CMK (cell line): ENCODE measurements at regions not wholly inside any gene's neighbourhood (a gene's known extent, or its start where the extent isn't known, plus 50 kb on each side); places are given as distances from the start of the nearest gene placed in this dataset.

ENCODE experiments used
- DNase-seq: peaks from one replicate; pipeline ENCODE4 v3.0.0-alpha.2; 2010; ENCODE audit warnings: low read depth

GRCh38 chr7:32428546-32428945 lies 61.6 kb downstream of the LSM5 start:
- DNase-seq, result no peak

DNA sequence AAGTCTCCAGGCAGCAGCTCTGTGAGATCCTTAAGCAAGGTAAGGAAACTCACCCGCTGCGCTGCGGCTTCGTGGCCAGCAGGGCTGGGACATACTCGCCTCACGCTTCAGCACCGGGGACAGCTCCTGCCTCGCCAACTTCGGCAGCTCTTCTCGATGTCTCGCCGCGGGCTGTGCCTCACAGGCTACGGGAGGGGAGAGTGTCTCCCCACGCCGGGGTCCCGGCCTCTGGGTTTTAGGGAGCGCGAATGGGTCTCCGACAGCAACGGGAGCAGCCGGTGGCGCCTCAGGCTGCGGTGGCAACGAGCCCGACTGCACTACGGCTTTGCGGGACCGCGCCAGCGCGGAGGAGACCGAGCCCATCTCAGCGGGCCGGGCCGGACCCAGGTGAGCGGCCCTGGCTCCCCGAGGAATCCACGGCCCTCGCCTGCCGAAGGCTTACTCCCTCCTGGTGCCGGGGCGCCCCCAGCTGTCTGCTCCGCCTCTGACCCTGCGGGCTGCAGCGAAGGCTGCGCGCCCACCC lies 62.4 kb downstream of the LSM5 start:
- peak; percentile 7 for DNase-seq

DNA sequence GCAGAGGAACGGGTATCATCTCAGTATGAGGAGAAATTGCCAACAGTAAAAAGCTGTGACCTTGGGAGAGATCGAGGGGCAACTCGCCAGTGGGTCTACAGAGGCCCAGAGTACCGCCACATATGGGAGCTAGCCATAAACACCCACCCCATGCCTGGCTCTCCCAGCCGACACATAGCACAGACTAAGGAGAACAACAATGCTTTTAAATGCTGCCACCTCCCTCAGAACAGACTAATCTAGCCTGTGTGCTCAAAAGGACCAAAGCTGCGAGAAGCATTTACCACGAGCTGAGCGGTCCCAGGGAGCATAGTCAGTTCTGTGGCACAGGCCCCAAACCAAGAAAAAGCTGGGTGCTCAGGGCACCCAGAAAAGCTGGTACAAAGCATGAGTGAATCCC lies 73.3 kb downstream of the LSM5 start:
- no peak for DNase-seq

- no peak for DNase-seq
These were observed 74.2 kb downstream of the LSM5 start for GRCh38 chr7:32415936-32416335.

- DNase-seq, result no peak
These were observed 74.7 kb downstream of the LSM5 start for GRCh38 chr7:32415519-32415918.

GRCh38 chr7:32412471-32412870 lies 77.7 kb downstream of the LSM5 start:
- DNase-seq, result no peak

DNA sequence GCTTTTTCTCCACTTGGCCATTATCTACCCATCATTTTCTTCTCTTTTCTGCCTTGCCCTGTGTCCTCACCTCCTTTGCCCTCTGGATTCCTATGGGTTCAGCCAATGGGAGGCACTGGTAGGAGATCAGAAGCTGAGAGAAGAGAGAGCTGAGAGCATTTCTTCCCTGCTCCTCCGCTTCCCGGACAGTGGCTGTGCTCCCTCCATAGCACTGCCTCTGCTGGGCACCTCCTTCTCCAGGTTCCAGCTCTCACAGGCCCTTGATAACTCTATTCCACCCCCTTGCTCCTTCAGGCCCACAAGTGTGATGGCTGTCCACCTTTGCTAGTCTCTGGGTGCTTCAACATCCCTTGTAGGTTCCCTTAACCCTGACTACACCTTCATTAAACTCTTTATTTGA lies 79.6 kb downstream of the LSM5 start:
- no peak for DNase-seq

GRCh38 chr7:32406386-32406785 lies 83.8 kb downstream of the LSM5 start:
- DNase-seq, result no peak

DNA sequence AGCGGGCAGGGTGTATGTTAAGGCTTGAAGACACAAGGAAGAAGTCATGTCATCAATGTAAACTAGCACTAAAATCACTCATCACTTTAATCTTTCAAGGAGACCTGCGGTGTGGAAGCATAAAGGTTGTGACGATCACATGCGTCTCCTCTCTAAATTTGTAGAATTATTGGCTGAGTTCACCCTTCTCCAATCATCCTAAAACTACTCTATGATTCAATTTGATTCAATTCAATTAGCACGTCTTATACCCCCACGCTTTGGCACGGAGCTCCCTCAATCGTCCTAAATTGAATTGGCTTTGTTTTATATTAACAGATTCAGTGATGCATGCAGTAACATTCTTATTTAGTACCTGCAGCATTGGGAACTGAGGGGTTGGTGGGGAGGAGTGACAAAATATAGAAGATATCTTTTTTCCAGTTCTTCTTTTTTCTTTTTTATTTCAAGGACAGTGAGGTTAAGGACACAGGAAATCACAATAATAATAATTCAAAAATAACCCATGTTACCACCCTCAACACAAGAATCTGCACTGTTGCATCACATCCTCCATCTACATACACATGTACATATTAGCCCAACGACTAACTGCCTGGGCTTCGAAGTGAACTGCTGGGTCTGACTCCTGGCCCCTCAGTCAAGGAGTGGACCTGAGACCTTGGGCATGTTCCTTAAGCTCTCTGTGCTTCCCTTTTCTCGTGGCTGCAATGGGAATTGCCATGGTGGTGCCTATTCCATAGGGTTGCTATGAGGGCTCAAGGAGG lies 86.5 kb downstream of the LSM5 start:
- no peak for DNase-seq

DNA sequence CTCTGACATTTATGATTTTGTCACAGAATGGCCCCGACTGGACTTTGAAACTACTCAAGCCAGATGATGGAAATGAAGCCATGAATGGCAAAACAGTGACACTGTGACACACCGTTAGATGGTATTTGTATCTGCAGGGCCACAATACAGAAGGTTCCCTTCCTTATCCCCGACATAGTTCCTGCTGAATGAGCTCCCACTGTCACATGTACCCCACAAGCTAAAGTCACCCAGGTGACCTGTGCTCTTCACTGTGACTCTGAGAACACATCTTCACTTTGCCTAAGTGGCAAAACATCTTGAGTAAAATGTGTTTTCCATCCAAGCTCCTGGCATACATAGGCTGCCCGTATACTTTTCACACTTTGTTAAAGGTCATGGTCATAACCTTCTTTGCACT lies 89.5 kb downstream of the LSM5 start:
- no peak for DNase-seq

DNA sequence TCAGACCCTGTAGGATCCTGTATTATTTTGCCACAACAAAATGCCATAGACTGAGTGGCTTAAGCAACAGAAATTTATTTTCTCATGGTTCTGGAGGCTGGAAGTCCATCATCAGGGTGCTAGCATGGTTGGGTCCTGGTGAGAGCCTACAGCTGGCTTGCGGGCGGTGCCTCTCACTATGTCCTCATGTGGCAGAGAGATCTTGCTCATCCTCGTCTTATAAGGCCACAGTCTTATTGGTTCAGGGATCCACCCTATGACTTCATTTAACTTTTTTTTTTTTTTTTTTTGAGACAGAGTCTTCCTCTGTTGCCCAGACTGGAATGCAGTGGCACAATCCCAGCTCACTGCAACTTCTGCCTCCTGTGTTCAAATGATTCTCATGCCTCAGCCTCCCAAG lies 90.9 kb downstream of the LSM5 start:
- DNase-seq, result no peak

DNA sequence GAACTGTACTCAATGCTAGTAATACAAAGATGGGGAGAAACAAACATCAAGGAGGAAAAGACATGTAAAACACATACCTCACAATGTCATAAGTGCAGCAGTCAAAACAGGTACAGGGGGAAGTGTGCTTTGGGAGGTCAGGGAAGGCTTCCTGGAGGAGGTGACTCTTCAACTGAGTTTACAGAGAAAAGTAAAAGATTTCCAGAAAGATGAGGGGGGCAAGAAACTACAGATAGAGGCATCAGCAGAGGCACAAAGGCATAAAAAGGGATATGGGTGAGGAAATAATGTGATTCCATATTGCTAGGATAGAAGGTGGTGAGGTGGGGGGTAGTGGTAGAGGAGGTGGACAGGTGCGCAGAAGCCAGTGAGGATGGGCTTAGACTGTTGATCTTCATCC lies 95.0 kb downstream of the LSM5 start:
- no peak for DNase-seq

DNA sequence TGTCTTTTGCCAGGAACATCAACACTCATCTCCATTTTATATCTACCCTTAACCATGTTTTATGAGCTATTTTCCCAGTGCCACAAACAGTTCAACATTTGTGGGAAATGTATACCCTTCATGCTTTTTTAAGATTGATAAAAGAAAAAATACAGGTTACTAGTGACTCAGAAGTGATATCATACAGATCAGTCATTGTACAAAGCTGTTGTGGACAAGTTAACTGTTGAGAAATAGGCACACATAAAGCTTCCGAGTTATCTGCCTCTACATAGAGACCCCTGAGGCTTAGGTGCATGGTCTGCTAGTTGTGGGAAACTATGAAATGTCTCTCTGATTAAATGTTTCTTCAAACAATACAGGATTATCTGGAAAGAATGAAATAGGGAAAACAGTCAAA lies 96.3 kb downstream of the LSM5 start:
- no peak for DNase-seq

DNA sequence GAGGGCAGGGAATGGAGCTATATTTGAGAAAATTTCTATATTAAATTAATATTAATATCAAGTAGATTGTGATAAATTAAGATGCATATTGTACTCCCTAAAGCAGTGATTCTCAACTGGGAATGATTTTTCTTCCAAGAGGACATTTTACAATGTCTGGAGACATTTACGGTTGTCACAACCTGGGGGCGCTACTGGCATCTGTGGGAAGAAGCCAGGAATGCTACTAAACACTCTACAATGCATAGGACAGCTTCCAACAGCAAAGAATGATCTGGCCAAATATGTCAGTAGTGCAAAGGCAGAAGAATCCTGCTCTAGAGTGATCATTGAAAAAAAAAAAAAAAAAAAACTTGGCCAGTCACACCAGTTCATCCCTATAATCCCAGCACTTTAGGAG lies 100.0 kb downstream of the LSM5 start:
- DNase-seq, result no peak

DNA sequence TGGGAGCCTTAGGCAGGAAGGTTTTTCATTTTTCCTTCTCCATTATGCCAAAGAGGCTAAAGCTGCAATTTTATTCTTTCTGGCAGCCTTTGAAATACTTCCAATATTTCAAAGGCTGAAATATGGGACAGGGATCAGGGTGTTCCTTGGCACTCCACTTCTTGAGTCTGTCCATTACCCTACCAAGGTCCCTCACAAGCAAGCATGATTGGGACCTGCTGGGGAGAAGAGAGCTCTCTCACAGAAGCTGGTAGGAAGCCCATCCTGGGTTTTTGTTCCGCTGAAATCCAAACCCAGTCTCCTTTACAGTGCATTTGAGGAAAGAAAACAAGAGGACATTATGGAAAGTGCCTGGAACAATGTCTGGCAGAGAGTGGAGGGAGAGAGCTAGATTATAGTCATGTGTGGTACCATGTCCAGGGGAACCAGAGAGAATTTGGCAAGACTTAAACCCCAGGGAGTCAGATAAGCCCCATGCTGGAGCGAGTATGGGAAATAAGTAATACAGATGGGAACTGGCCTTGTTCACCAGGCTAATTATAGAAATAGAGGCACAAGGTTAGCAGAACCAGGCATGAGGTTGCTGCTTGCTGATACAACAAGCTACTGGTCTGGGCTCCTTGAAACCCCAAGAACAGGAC lies 104.7 kb downstream of the LSM5 start:
- no peak for DNase-seq

GRCh38 chr7:32381024-32381601 lies 109.1 kb downstream of the LSM5 start:
- DNase-seq, result no peak

- DNase-seq, result no peak
These were observed 110.6 kb downstream of the LSM5 start for GRCh38 chr7:32379510-32380112.

- DNase-seq, result no peak
These were observed 111.2 kb downstream of the LSM5 start for GRCh38 chr7:32378988-32379387.

- no peak for DNase-seq
These were observed 125.6 kb downstream of the LSM5 start for GRCh38 chr7:32364581-32364980.

DNA sequence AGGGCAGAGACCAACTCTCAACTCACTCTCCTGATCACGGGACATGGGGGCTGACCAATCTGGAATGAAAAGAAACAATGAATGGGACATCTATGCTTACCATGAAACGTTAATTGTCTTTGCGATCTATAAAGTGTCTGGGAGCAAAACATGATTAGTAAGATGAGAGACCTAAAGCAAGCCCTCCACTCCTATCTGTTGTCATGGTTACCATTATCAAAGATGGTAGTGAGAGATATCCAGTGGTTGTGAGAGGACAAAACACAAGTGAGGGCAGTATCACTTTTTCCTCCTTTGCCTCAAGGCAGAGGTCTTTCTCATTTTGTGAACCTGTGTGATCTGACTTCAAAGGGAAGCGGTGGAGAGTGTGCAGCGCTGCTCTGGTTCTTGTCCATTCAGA lies 130.1 kb downstream of the LSM5 start:
- no peak for DNase-seq

DNA sequence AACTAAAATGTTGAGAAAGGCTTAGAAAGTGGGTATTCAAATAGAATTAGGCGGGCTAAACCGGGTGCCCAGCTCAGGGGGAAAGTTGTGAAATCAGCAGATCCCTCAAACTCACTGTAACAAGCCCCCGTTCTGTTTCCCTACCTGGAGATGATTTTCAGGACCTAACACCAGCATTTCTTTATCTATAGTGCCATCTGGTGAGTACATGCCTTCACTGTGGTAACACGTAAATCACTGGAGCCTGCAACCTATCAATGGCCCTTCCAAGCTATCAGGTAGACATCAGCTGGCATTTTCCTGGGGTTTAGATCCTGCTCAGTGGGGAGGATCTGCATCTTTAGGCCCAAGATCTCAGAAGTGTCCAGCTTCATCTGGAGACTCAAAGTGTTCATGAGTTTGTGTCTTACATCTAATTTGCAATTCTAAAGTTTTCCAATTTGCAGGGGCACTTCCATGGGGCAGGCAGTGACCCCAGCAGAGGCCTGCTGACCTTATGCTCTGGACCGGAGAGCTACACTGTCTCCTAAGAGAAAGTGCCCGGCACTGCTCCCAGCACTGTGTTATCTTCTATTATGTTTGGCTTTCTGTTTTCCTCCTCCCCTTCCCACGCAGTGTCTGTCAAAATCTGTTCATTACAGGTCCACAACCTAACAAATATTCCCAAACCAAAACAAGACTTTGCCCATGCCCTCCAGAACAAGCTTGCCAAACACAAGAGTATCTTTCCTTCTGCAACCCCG lies 132.5 kb downstream of the LSM5 start:
- DNase-seq, result no peak

DNA sequence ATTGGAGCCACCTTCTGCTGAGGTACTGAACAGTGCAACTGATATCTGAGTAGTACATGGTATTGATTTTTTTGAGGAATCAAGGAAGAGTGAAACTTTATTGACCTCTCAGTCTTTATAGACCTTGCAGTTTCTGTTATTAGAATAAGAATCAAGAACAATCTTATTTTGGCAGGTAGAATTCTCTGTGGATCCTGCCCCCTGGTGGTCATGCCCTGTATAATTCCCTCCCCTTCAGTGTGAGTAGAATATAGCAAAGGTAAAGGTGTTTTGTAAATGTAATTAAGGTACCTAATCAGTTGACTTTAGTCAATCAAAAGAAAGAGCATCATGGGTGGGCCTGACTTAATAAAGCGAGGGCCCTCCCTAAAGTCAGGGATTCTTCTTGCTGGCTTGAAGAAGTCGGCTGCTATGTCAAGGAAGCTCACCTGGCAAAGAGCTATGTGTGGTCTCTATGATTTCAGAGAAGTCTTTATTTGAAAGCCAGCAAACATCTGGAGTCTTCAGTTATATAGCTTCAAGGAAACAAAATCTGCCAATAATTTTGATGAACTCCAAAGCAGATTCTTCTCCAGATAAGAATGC lies 142.8 kb downstream of the LSM5 start:
- DNase-seq, result no peak
